AG09319 (cell line): ENCODE measurements at regions not wholly inside any gene's neighbourhood (a gene's known extent, or its start where the extent isn't known, plus 50 kb on each side); places are given as distances from the start of the nearest gene placed in this dataset.

Experiments used
- DNase-seq: peaks from one replicate; pipeline ENCODE4 v3.0.0-alpha.2; 2010; ENCODE audit warnings: low read depth; ENCODE audit errors: extremely low read depth
- CTCF ChIP-seq: IDR thresholded peaks from 2 replicates; pipeline ENCODE4 v1.5.1; 2011; ENCODE audit warnings: low read depth, mild to moderate bottlenecking, inconsistent platforms, low read length, moderate library complexity

GRCh38 chr13:80751854-80752253 lies 410.9 kb upstream of the SPRY2 start:
- no peak for TF ChIP-seq CTCF
- DNase-seq = no peak

GRCh38 chr13:80744147-80744914 lies 403.4 kb upstream of the SPRY2 start:
- no peak for DNase-seq
- no peak for TF ChIP-seq CTCF

- no peak for DNase-seq
Observed at GRCh38 chr13:80742033-80742432, 401.1 kb upstream of the SPRY2 start.

GRCh38 chr13:80740071-80740470 lies 399.1 kb upstream of the SPRY2 start:
- no peak for TF ChIP-seq CTCF
- DNase-seq = no peak

More at GRCh38 chr13:80742033-80742432, 401.1 kb upstream of the SPRY2 start:
- no peak for TF ChIP-seq CTCF

GRCh38 chr13:80737513-80737912 lies 396.6 kb upstream of the SPRY2 start:
- DNase-seq = no peak
- no peak for TF ChIP-seq CTCF

- TF ChIP-seq CTCF = no peak
- DNase-seq = no peak
Observed at GRCh38 chr13:80727321-80727975, 386.5 kb upstream of the SPRY2 start.

- no peak for DNase-seq
- TF ChIP-seq CTCF = no peak
Observed at GRCh38 chr13:80726868-80727267, 385.9 kb upstream of the SPRY2 start.
